ENCODE measurements at regions not wholly inside any gene's neighbourhood (a gene's known extent, or its start where the extent isn't known, plus 50 kb on each side); places are given as distances from the start of the nearest gene placed in this dataset.

GRCh38 chr18:8536922-8537321, 72.3 kb upstream of the RAB12 start:
- no peak for DNase-seq (ENCODE audit: low read depth)

- no peak for DNase-seq (ENCODE audit: low read depth)
These were observed 71.8 kb upstream of the RAB12 start for GRCh38 chr18:8537400-8537799.

DNA sequence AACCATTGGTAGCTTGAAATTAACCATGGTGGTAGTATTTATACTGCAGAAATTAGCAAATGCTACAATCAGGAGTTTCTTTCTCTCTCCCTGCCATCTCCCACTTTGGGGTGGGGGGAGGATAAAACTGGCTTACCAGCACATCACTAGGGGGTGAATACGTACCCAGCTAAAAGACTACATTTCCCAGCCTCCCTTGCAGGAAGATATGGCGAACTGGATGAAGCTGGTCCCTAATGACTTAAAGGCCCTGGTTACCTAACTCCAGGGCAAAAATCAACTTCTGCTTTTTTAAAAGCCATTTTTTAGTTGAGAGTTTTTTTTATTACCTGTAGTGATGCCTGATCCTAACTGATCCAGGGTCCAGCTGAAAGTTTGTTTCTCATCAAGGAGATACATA, 70.3 kb upstream of the RAB12 start:
- no peak for DNase-seq (ENCODE audit: low read depth)

- DNase-seq (ENCODE audit: low read depth), result no peak
These were observed 62.6 kb upstream of the RAB12 start for GRCh38 chr18:8546677-8547076.

GRCh38 chr18:8548186-8548585, 61.1 kb upstream of the RAB12 start:
- DNase-seq (ENCODE audit: low read depth), result peak; percentile 90

DNA sequence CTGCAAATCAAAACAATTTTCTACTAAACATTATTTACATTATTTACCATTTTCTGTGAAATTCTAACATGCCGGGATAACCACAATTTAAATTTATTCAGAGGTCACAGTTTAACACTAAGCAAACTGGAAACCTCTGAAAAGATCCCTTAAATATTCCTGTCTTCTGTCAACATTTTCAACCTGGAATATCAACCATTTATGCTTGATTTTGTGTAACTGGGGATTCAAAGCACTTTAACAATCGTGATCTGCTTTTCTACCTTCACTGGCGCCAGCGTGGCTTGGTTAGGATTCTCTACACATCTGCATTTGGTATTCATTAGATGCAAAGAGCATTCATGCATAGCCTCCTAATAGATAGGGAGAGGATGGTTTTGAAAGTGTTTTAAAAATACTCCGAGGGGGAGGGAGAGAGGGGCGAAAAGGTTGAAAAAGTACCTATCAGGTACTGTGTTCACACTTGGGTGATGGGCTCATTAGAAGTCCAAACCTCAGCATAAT, 59.9 kb upstream of the RAB12 start:
- DNase-seq (ENCODE audit: low read depth), result no peak

DNA sequence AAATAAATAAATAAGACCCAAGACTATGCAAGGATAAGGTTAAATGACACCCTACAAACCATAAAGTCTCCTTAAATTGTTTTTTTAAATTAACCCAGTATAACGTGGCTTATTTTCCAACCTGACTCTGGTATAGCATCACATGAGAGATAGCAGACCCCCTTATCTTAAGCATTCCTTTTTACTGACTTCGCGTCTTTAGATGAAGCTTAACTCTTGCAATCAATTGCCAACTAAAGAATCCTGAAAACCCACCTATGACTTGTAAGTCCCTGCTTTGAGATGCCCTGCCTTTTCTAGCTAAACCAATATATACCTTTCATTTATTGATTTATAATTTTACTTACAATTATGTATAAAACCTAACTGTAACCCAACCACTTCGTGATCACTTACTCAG, 57.1 kb upstream of the RAB12 start:
- DNase-seq (ENCODE audit: low read depth), result no peak

DNA sequence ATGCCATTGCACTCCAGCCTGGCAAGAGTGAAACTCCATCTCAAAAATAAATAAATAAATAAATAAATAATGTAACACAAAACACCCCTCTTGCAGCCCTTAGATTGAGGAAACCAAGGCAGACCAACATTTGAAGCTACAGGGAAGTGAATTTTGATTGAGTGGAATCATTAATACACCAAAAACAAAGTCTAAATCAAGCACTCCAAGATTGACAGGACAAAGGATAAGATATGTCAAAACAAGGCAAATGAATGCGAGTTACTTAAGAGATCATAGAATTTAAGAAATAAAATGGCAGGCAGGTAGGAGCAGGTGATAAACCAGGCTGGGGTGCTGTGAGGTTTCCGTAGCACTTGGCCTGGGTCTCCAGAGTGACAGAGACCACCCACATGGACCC, 54.9 kb upstream of the RAB12 start:
- no peak for DNase-seq (ENCODE audit: low read depth)

DNA sequence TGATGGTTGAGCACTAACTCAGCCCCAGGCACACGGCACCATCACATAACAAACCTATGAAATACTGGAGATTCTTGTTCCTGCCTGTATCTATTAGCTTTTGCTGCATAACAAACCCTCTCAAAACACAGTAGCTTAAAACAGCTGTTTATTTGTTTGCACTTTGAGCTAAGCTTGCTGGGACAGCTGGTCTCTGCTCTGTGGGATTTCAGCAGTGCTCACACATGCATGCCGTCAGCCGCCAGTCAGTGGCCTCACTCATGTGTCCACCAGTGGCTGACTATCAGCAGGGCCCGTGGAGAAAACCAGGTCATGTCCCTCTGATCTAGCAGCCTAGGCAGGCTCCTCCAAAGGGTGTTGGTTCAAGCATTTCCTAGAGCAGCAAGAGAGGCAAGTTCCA, 52.8 kb upstream of the RAB12 start:
- no peak for DNase-seq (ENCODE audit: low read depth)

All from iris pigment epithelial cell (primary cell).